H1 (cell line): ENCODE measurements at regions not wholly inside any gene's neighbourhood (a gene's known extent, or its start where the extent isn't known, plus 50 kb on each side); places are given as distances from the start of the nearest gene placed in this dataset.

Experiments
- CTCF ChIA-PET: fragments of 300-600 bp; sonication (Branson Sonifier 250); formaldehyde crosslinking; loops from one replicate; lab custom pipeline; 2021; ENCODE audit not compliant: partially characterized antibody; lab: Charles Lee
- POLR2A ChIA-PET: fragments of 300-600 bp; sonication (Branson Sonifier 250); formaldehyde crosslinking; loops from one replicate; lab custom pipeline; 2021; ENCODE audit warnings: inconsistent platforms; ENCODE audit not compliant: partially characterized antibody; lab: Charles Lee
- DNase-seq, 2 experiments: peaks; one replicate each; pipeline versions ENCODE4 v3.0.0 to v3.0.0-alpha.2; 2010 to 2022; ENCODE audit warnings: low spot score in 2 of 2, low read depth in 1 of 2, mixed read lengths in 1 of 2
- FAIRE-seq: peaks from 2 replicates; lab custom pipeline; 2011; peaks lifted over from hg19 to GRCh38; lab: Jason Lieb, UNC
- H2AFZ ChIP-seq: 2 replicates; pipeline ENCODE4 v1.8.1; 2012; ENCODE audit warnings: low read length, inconsistent platforms
- H2AK5ac ChIP-seq: 2 replicates; pipeline ENCODE4 v1.6.1; 2013; ENCODE audit warnings: low read depth, low read length
- H2BK120ac ChIP-seq: replicated peaks from 2 replicates; pipeline ENCODE3; 2013; ENCODE audit warnings: low read depth, low read length, inconsistent platforms
- H2BK12ac ChIP-seq: 2 replicates; pipeline ENCODE4 v1.6.1; 2013; ENCODE audit warnings: low read depth, low read length
- H2BK15ac ChIP-seq: 2 replicates; pipeline ENCODE4 v1.6.1; 2013; ENCODE audit warnings: low read length
- H2BK20ac ChIP-seq: 2 replicates; pipeline ENCODE4 v1.6.1; 2013; ENCODE audit warnings: low read length
- H2BK5ac ChIP-seq: 2 replicates; pipeline ENCODE4 v1.6.1; 2013; ENCODE audit warnings: low read depth, low read length
- H3K14ac ChIP-seq: 2 replicates; pipeline ENCODE4 v1.6.1; 2013; ENCODE audit warnings: inconsistent platforms; ENCODE audit not compliant: insufficient read length
- H3K18ac ChIP-seq: 2 replicates; pipeline ENCODE4 v1.6.1; 2013; ENCODE audit warnings: low read length; ENCODE audit errors: extremely low read depth
- H3K23ac ChIP-seq: 2 replicates; pipeline ENCODE4 v1.6.1; 2013; ENCODE audit warnings: inconsistent platforms; ENCODE audit not compliant: insufficient read length
- H3K23me2 ChIP-seq: 2 replicates; pipeline ENCODE4 v1.6.1; 2013; ENCODE audit warnings: low read depth, low read length
- H3K27ac ChIP-seq: 2 replicates; pipeline ENCODE4 v1.6.1; 2011; ENCODE audit warnings: low read depth, low read length, inconsistent platforms
- H3K27me3 ChIP-seq, 4 experiments: replicated peaks in 1 of 4; 1 replicate in 1 of 4; 2 replicates in 3 of 4; pipeline versions ENCODE4 v1.6.1 to v1.8.1; 2011 to 2013; ENCODE audit warnings: low read length in 3 of 4, mild to moderate bottlenecking in 3 of 4, inconsistent platforms in 2 of 4, mixed read lengths in 2 of 4, moderate library complexity in 1 of 4; ENCODE audit not compliant: control insufficient read depth in 3 of 4, insufficient read depth in 3 of 4; ENCODE audit errors: extremely low read depth in 1 of 4
- H3K36me3 ChIP-seq, 4 experiments: 2 replicates each; pipeline versions ENCODE4 v1.6.1 to v1.8.1; 2011 to 2013; ENCODE audit warnings: mild to moderate bottlenecking in 4 of 4, low read length in 3 of 4, moderate library complexity in 2 of 4, control low read depth in 1 of 4, inconsistent platforms in 1 of 4; ENCODE audit not compliant: insufficient read depth in 4 of 4, control insufficient read depth in 2 of 4
- H3K4ac ChIP-seq: replicated peaks from 2 replicates; pipeline ENCODE3; 2013; ENCODE audit warnings: low read length, low read depth, mixed read lengths, inconsistent platforms; ENCODE audit not compliant: insufficient read length
- H3K4me1 ChIP-seq, 4 experiments: replicated peaks in 1 of 4; 1 replicate in 1 of 4; 2 replicates in 3 of 4; pipeline versions ENCODE4 v1.6.1 to v1.8.1; 2011 to 2013; ENCODE audit warnings: low read length in 3 of 4, inconsistent platforms in 2 of 4, mixed read lengths in 1 of 4; ENCODE audit not compliant: insufficient read depth in 4 of 4, control insufficient read depth in 3 of 4
- H3K4me2 ChIP-seq, 2 experiments: 2 replicates each; pipeline versions ENCODE4 v1.6.1 to v1.8.1; 2011 to 2013; ENCODE audit warnings: low read depth in 2 of 2, low read length in 2 of 2, control low read depth in 1 of 2, inconsistent platforms in 1 of 2, mild to moderate bottlenecking in 1 of 2; ENCODE audit not compliant: insufficient read depth in 1 of 2
- H3K4me3 ChIP-seq, 4 experiments: fragments of 200-600, 300-600 bp in 1 of 4; sonication (generic), shearing (Covaris generic), sonication (Bioruptor Twin) in 1 of 4; 2 replicates each; pipeline versions ENCODE4 v1.5.1 to v1.8.1; 2011 to 2016; ENCODE audit warnings: low read length in 4 of 4, low read depth in 3 of 4, control low read depth in 2 of 4, inconsistent platforms in 2 of 4, mild to moderate bottlenecking in 2 of 4, mixed read lengths in 1 of 4, moderate library complexity in 1 of 4; ENCODE audit not compliant: insufficient read depth in 2 of 4; ENCODE audit errors: extremely low read depth in 1 of 4
- H3K56ac ChIP-seq: replicated peaks from 2 replicates; pipeline ENCODE3; 2013; ENCODE audit warnings: low read depth, mild to moderate bottlenecking, mixed read lengths, low read length, inconsistent platforms; ENCODE audit not compliant: insufficient read length
- H3K79me1 ChIP-seq: 2 replicates; pipeline ENCODE4 v1.6.1; 2013; ENCODE audit warnings: low read depth, low read length, control low read depth
- H3K79me2 ChIP-seq, 2 experiments: 2 replicates each; pipeline versions ENCODE4 v1.6.1 to v1.8.1; 2012 to 2013; ENCODE audit warnings: low read length in 2 of 2, mild to moderate bottlenecking in 2 of 2, inconsistent platforms in 1 of 2; ENCODE audit not compliant: insufficient read depth in 2 of 2, control insufficient read depth in 1 of 2
- H3K9ac ChIP-seq, 4 experiments: replicated peaks in 1 of 4; 1 replicate in 1 of 4; 2 replicates in 3 of 4; pipeline versions ENCODE4 v1.6.1 to v1.8.1; 2011 to 2013; ENCODE audit warnings: low read depth in 3 of 4, low read length in 3 of 4, control low read depth in 2 of 4, mild to moderate bottlenecking in 2 of 4, moderate library complexity in 2 of 4, inconsistent platforms in 1 of 4; ENCODE audit errors: extremely low read depth in 1 of 4
- H3K9me3 ChIP-seq, 2 experiments: 2 replicates each; pipeline versions ENCODE4 v1.6.1 to v1.8.1; 2012 to 2013; ENCODE audit warnings: mild to moderate bottlenecking in 2 of 2, moderate library complexity in 2 of 2, control low read depth in 1 of 2, inconsistent platforms in 1 of 2, low read depth in 1 of 2, low read length in 1 of 2, mixed read lengths in 1 of 2; ENCODE audit not compliant: insufficient read depth in 2 of 2
- H4K20me1 ChIP-seq, 2 experiments: replicated peaks in 1 of 2; 2 replicates each; pipeline versions ENCODE3 to v1.8.1; 2011 to 2013; ENCODE audit warnings: inconsistent platforms in 2 of 2, low read length in 2 of 2, mild to moderate bottlenecking in 1 of 2; ENCODE audit not compliant: insufficient read depth in 2 of 2, control insufficient read depth in 1 of 2
- H4K5ac ChIP-seq: 2 replicates; pipeline ENCODE4 v1.6.1; 2013; ENCODE audit warnings: low read length, low read depth, mixed read lengths, inconsistent platforms; ENCODE audit not compliant: insufficient read length
- H4K8ac ChIP-seq: 2 replicates; pipeline ENCODE4 v1.8.0; 2013; ENCODE audit warnings: mild to moderate bottlenecking, moderate library complexity, low read length, inconsistent platforms; ENCODE audit not compliant: insufficient read depth; ENCODE audit errors: extremely low read depth
- H4K91ac ChIP-seq: replicated peaks from 2 replicates; pipeline ENCODE3; 2013; ENCODE audit warnings: low read length, mixed read lengths, inconsistent platforms; ENCODE audit not compliant: insufficient read length
- BCL11A ChIP-seq, 2 experiments: IDR thresholded peaks; one replicate each; pipeline ENCODE4 v1.6.1; 2011; ENCODE audit warnings: low read depth in 2 of 2, low read length in 2 of 2, mild to moderate bottlenecking in 2 of 2
- CTCF ChIP-seq, 3 experiments: IDR thresholded peaks; 1 replicate in 2 of 3; 2 replicates in 1 of 3; pipeline versions ENCODE4 v1.5.1 to v1.6.1; 2011; ENCODE audit warnings: low read length in 3 of 3, mild to moderate bottlenecking in 3 of 3, inconsistent platforms in 2 of 3, low read depth in 1 of 3, moderate library complexity in 1 of 3; ENCODE audit not compliant: insufficient read depth in 1 of 3; ENCODE audit errors: control extremely low read depth in 1 of 3
- MAFK ChIP-seq: IDR thresholded peaks from 2 replicates; pipeline ENCODE4 v1.6.1; 2012; ENCODE audit warnings: low read depth, mild to moderate bottlenecking, improper control_type of control experiment, low read length
- MAX ChIP-seq: IDR thresholded peaks from 2 replicates; pipeline ENCODE4 v1.6.1; 2012; ENCODE audit warnings: inconsistent platforms
- SIN3A ChIP-seq, 2 experiments: IDR thresholded peaks in 1 of 2; conservative IDR thresholded peaks in 1 of 2; 2 replicates each; pipeline ENCODE4 v1.6.1; 2011 to 2012; ENCODE audit warnings: low read length in 2 of 2, improper control_type of control experiment in 1 of 2, low read depth in 1 of 2, mild to moderate bottlenecking in 1 of 2
- SP2 ChIP-seq: IDR thresholded peaks from 2 replicates; pipeline ENCODE4 v1.6.1; 2012; ENCODE audit warnings: mild to moderate bottlenecking, low read length, inconsistent platforms
- WGBS, 2 experiments: shearing (Covaris generic) in 1 of 2; methylation state at CpG; one replicate each; pipeline versions ENCODE4 v1.1.6 to v1.1.7; 2013 to 2015; ENCODE audit warnings: low lambda C conversion rate in 2 of 2, mixed read lengths in 2 of 2, inconsistent platforms in 1 of 2, low coverage in 1 of 2, missing lambda C conversion rate in 1 of 2; ENCODE audit not compliant: insufficient replicate concordance in 2 of 2, insufficient coverage in 1 of 2, insufficient read length in 1 of 2; ENCODE audit errors: extremely low coverage in 1 of 2, missing lambda C conversion rate in 1 of 2; 5-methylcytosine and 5-hydroxymethylcytosine counted together

- Histone ChIP-seq H3K56ac (no peak overlapping the region), H4K5ac (no peak overlapping the region), H3K4ac (no peak overlapping the region)
- no peak for TF ChIP-seq SP2
- TF ChIP-seq BCL11A (IDR thresholded peaks at IDR 0.05; ENCODE audit: low read depth in 2 of 2, low read length in 2 of 2), result no peak
- no peak for TF ChIP-seq CTCF (IDR thresholded peaks at IDR 0.05; ENCODE audit: control extremely low read depth in 1 of 3, insufficient read depth in 1 of 3, low read depth in 1 of 3, low read length in 3 of 3)
- no peak for TF ChIP-seq MAX
- TF ChIP-seq MAFK, result no peak
- no peak for TF ChIP-seq SIN3A (conservative IDR thresholded peaks at IDR 0.05 in 1 of 2, IDR thresholded peaks at IDR 0.05 in 1 of 2; ENCODE audit: low read depth in 1 of 2, low read length in 2 of 2)
- TF ChIP-seq, all 59 proteins: peak for 0
- Histone ChIP-seq H4K91ac (no peak overlapping the region), H2BK120ac (no peak overlapping the region), H3K18ac (no peak overlapping the region), H3K9ac (no peak overlapping the region), H3K9me3 (no peaks in the 10 kb centered on the region), H2AFZ (no peak overlapping the region), H3K4me3 (no peak overlapping the region), H2BK5ac (no peak overlapping the region), H3K27ac (no peak overlapping the region), H3K4me2 (no peak overlapping the region), H3K27me3 (no peaks in the 10 kb centered on the region), H2BK20ac (no peak overlapping the region), H2BK12ac (no peak overlapping the region), H4K20me1 (peaks cover 0 to 1% of the 10 kb centered on the region in 2 experiments), H3K79me1 (no peaks in the 10 kb centered on the region), H3K23ac (no peak overlapping the region), H3K23me2 (no peaks in the 10 kb centered on the region), H4K8ac (peak overlapping the region; percentile 51; the same call in 1 of the 2 replicates), H3K79me2 (no peaks in the 10 kb centered on the region), H3K4me1 (no peaks in the 10 kb centered on the region), H3K36me3 (no peaks in the 10 kb centered on the region), H2AK5ac (no peak overlapping the region), H2BK15ac (no peak overlapping the region), H3K14ac (no peak overlapping the region)
- POLR2A ChIA-PET, result interaction anchor here (0.7 kb wide), 1 partner anchor 18 kb away, joined by 3 read pairs; no protein-coding TSS in a partner anchor
- 90% methylated on average over 14 of the region's 15 CpGs; no CpG with 5 or more reads in 1 of the 2 experiments for WGBS, 2 experiments
- no peak for FAIRE-seq
- no peak for DNase-seq
- CTCF ChIA-PET, result interaction anchor here (1.0 to 1.4 kb wide), 2 partner anchors 55 to 93 kb away, joined by 3 to 4 read pairs; no protein-coding TSS in a partner anchor
Measured at GRCh38 chr7:1349351-1349761, 109.9 kb downstream of the MICALL2 start.
